ENCODE measurements at regions not wholly inside any gene's neighbourhood (a gene's known extent, or its start where the extent isn't known, plus 50 kb on each side); places are given as distances from the start of the nearest gene placed in this dataset.

GRCh38 chr17:36807496-36808179, 129.6 kb upstream of the LHX1 start:
- TF ChIP-seq CTCF (IDR thresholded peaks at IDR 0.05; ENCODE audit: low read depth, low read length) (no peak), MAX (IDR thresholded peaks at IDR 0.05; ENCODE audit: low read depth, low read length) (no peak), POLR2A (IDR thresholded peaks at IDR 0.05; ENCODE audit: extremely low read depth, insufficient read length) (no peak)
- no peak for DNase-seq (ENCODE audit: low read depth)
- no peak overlapping the region for H3K4me3 ChIP-seq (ENCODE audit: low read depth, low read length)

- no peak for DNase-seq (ENCODE audit: low read depth)
- TF ChIP-seq MAX (IDR thresholded peaks at IDR 0.05; ENCODE audit: low read depth, low read length) (no peak), CTCF (IDR thresholded peaks at IDR 0.05; ENCODE audit: low read depth, low read length) (no peak), MYC (IDR thresholded peaks at IDR 0.05; ENCODE audit: low read depth, low read length) (no peak), POLR2A (IDR thresholded peaks at IDR 0.05; ENCODE audit: extremely low read depth, insufficient read length) (no peak)
- no peak overlapping the region for H3K4me3 ChIP-seq (ENCODE audit: low read depth, low read length)
Measured at GRCh38 chr17:36808180-36808661, 129.1 kb upstream of the LHX1 start.

- no peak overlapping the region for H3K4me3 ChIP-seq (ENCODE audit: low read depth, low read length)
- no peak for TF ChIP-seq POLR2A (IDR thresholded peaks at IDR 0.05; ENCODE audit: extremely low read depth, insufficient read length)
- no peak for TF ChIP-seq CTCF (IDR thresholded peaks at IDR 0.05; ENCODE audit: low read depth, low read length)
- TF ChIP-seq MAX (IDR thresholded peaks at IDR 0.05; ENCODE audit: low read depth, low read length): no peak
- TF ChIP-seq MYC (IDR thresholded peaks at IDR 0.05; ENCODE audit: low read depth, low read length): no peak
- DNase-seq (ENCODE audit: low read depth): no peak
Measured at GRCh38 chr17:36812762-36813161, 124.5 kb upstream of the LHX1 start.

- H3K4me3 ChIP-seq (ENCODE audit: low read depth, low read length): no peak overlapping the region
- TF ChIP-seq CTCF (IDR thresholded peaks at IDR 0.05; ENCODE audit: low read depth, low read length) (no peak), MAX (IDR thresholded peaks at IDR 0.05; ENCODE audit: low read depth, low read length) (no peak), POLR2A (IDR thresholded peaks at IDR 0.05; ENCODE audit: extremely low read depth, insufficient read length) (no peak)
- DNase-seq (ENCODE audit: low read depth): no peak
Measured at GRCh38 chr17:36813357-36813756, 123.9 kb upstream of the LHX1 start.

- TF ChIP-seq POLR2A (IDR thresholded peaks at IDR 0.05; ENCODE audit: extremely low read depth, insufficient read length) (no peak), MYC (IDR thresholded peaks at IDR 0.05; ENCODE audit: low read depth, low read length) (no peak)
- DNase-seq (ENCODE audit: low read depth): no peak
- H3K4me3 ChIP-seq (ENCODE audit: low read depth, low read length): no peak overlapping the region
Measured at GRCh38 chr17:36813957-36814563, 123.2 kb upstream of the LHX1 start.

- no peak for TF ChIP-seq POLR2A (IDR thresholded peaks at IDR 0.05; ENCODE audit: extremely low read depth, insufficient read length)
- TF ChIP-seq MAX (IDR thresholded peaks at IDR 0.05; ENCODE audit: low read depth, low read length): no peak
- no peak for TF ChIP-seq CTCF (IDR thresholded peaks at IDR 0.05; ENCODE audit: low read depth, low read length)
- TF ChIP-seq MYC (IDR thresholded peaks at IDR 0.05; ENCODE audit: low read depth, low read length): no peak
- H3K4me3 ChIP-seq (ENCODE audit: low read depth, low read length): no peak overlapping the region
- DNase-seq (ENCODE audit: low read depth): no peak
Measured at GRCh38 chr17:36814958-36815357, 122.3 kb upstream of the LHX1 start.

Measured in NB4 (cell line).